Fibroblast of mammary gland (primary cell): ENCODE measurements at regions not wholly inside any gene's neighbourhood (a gene's known extent, or its start where the extent isn't known, plus 50 kb on each side); places are given as distances from the start of the nearest gene placed in this dataset.

Experiments
- DNase-seq: peaks from one replicate; pipeline ENCODE4 v3.0.0-alpha.2; 2010; ENCODE audit warnings: low read depth
- H3K4me3 ChIP-seq: 2 replicates; pipeline ENCODE4 v1.5.1; 2011; ENCODE audit warnings: low read depth, mild to moderate bottlenecking, low read length, moderate library complexity; ENCODE audit not compliant: control insufficient read depth
- TF ChIP-seq, protein P1 (sequence below): conservative IDR thresholded peaks from 2 replicates; pipeline ENCODE4 v1.5.1; 2011; ENCODE audit warnings: low read depth, low read length, inconsistent platforms; ENCODE audit not compliant: control insufficient read depth, insufficient read depth

DNA sequence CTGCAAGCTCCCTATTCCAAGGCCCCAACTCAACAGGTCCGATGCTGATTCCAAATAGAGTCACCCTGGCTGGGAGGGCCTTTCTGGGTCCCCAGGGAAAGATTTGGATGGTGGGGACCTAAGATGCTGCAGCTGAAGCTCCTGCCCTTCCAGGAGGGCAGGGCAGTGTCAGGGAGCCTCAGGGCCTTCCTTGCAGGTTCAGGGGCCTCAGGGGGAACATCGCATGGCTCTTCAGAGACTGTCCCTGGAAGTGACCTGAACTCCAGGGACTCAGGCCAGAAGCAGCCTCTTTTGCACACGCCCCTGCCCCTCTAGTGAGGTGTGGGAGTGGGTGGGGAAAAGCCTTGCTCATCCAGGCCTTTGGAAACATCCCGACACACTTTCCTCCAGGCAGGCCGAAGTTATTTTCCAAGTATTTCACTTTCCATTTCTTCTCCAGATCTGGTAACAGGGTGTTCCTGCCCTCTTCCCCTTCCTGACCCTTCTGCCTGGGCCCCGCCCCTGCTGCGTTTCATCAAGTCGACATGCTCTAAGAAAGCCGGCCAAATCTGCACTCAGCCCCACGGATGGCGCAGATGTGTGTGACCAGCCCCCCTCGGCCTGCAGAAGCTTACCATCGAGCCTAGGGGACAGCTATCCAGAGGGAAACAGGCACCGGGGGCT lies 159.5 kb downstream of the FGF18 start:
- DNase-seq: peak; percentile 36
- H3K4me3 ChIP-seq: no peak overlapping the region
- TF ChIP-seq, protein P1, sequence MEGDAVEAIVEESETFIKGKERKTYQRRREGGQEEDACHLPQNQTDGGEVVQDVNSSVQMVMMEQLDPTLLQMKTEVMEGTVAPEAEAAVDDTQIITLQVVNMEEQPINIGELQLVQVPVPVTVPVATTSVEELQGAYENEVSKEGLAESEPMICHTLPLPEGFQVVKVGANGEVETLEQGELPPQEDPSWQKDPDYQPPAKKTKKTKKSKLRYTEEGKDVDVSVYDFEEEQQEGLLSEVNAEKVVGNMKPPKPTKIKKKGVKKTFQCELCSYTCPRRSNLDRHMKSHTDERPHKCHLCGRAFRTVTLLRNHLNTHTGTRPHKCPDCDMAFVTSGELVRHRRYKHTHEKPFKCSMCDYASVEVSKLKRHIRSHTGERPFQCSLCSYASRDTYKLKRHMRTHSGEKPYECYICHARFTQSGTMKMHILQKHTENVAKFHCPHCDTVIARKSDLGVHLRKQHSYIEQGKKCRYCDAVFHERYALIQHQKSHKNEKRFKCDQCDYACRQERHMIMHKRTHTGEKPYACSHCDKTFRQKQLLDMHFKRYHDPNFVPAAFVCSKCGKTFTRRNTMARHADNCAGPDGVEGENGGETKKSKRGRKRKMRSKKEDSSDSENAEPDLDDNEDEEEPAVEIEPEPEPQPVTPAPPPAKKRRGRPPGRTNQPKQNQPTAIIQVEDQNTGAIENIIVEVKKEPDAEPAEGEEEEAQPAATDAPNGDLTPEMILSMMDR: no peak

DNA sequence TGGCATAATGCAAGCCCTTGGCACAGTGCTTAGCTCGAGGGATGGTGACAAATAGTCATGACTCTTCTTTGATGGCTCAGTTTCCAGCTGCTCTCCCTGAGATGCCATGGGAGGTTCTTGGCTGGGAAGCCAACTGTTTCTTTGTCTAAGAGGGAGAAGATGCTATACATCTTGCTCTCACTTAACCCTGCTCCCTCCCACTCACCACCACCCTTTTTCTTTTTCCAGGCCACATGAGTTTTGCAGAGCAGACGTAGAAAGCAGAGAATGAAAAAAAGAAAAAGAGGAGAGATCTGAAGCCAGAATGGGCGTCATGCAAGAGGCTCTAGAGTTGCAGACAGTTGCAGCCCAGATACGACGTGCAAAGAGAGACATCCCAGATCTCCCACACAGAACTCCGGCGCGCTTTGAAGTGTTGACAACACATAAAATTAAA lies 160.5 kb downstream of the FGF18 start:
- no peak overlapping the region for H3K4me3 ChIP-seq
- peak; percentile 57 for DNase-seq
- TF ChIP-seq, protein P1: no peak

DNA sequence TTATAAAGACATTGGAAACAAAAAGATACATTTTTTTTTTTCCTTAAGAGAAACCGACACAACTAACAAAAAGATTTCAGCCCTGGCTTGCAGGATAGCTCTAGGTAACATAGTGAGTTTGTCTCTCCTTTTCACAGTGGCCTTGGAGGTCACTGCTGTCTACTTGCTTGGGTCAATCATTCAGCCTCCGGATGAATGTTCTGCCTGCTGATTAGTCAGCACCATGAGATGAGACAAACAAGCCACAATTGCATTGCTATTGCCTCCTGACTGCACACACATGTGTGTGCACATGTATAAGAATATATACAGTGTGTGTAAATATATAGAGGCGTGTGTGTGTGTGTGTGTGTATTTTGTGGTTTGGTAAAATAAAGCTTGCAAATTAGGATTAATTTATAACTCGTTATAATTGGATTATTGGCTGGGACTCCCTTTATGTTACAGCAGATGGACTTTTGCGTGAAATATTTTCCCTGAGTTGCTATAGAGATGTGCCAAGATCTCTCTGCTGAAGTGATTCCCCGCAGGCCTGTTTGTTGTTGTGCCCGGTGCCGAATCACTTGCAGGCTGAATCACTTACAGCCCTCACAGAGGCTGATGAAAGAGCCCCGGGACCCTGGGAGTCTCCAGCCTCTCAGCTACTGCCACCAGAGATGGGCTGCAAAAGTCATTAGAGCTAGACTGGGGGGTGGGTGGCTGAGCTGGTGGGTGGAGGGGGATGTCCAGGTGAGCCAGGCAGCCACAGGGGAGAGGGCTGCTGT lies 161.2 kb downstream of the FGF18 start:
- H3K4me3 ChIP-seq: no peak overlapping the region
- DNase-seq: peak; percentile 88
- TF ChIP-seq, protein P1: no peak

DNA sequence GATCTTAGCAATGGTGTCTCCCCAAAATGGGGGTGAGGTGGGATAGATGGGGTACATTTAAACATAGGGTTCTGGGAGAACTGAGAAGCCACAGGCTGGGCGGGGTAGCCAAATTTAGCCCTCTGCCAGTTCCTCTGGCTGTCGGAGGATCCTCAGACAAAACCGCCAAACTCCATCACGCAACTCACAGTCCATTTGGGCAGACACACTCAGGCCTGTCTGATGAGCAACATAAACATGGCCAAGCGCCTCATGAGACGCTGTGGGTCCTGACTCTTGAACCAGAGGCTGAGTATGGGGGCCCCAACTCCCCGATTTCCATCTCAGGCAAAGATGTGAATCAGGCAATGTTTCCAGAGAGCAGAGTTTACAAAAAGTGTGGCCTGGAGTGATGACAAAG lies 162.3 kb downstream of the FGF18 start:
- TF ChIP-seq, protein P1: no peak
- no peak overlapping the region for H3K4me3 ChIP-seq
- DNase-seq: no peak

DNA sequence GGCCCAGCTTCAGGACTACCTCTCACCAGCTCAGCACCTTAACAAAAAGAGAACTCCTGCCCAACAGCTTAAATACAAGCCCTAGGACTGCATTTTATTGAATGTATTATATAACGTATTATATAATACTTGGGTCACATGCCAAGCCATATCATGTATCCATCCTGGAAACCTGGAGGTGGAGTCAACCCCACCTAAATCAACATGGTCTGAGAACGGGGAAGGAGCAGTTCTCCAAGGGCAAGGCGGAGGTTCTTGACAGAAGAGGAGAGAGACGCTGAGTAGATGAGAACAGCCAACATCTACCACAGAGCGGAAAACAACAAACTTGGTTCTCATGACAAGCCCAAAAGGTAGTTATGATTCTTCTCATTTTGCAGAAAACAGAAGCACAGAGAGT lies 163.4 kb downstream of the FGF18 start:
- TF ChIP-seq, protein P1: no peak
- H3K4me3 ChIP-seq: no peak overlapping the region
- DNase-seq: no peak

DNA sequence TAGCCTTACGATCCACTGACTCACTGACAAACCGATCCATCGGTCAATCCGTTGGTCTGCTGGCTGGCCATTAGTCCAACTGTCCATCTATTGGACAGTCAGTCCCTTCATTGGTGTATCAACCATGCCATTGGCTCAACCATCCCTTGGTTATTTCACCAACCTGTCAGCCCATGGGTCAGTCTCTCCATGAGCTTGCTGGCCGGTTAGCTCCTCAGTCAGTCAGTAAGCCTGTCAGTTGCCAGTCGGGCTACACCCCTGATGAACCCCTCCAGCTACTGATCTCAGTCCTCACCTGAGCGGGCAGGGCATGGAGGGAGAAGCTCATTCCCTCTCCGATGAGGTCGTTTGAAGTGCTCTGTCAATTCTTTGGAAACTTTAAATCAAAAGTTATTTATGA lies 166.5 kb downstream of the FGF18 start:
- no peak overlapping the region for H3K4me3 ChIP-seq
- DNase-seq: no peak
- TF ChIP-seq, protein P1: no peak

DNA sequence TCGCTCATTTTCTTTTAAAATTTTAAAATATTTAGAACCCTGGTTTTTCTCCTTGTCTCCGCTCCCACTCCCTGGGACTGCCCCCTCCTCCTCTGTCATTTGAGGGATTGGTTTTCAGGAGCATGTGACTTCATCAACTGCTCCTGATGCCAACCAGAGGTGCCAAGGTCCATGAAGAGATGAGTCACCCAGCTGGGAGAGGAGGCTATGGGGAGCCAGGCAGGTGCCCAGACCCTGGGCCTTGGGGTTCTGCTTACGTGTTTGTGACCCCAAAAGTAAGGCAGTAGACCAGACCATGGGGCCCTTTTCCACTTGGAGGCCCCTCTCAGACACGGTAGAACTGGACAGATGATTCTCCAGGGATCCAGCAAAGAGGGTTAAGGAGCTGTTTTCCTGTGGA lies 167.0 kb downstream of the FGF18 start:
- H3K4me3 ChIP-seq: no peak overlapping the region
- DNase-seq: no peak
- TF ChIP-seq, protein P1: no peak
